ENCODE measurements at regions not wholly inside any gene's neighbourhood (a gene's known extent, or its start where the extent isn't known, plus 50 kb on each side); places are given as distances from the start of the nearest gene placed in this dataset.
"Not testable (repeated sequence)": the region's sequence is repeated elsewhere in the genome, so short reads cannot be mapped to it uniquely, and the experiment has no call there.

- intact Hi-C loops (cut with DNase I) = no loop called here
- DNase-seq = no peak
These were observed 141.2 kb downstream of the LRRC3B start for GRCh38 chr3:26763723-26764122.

DNA sequence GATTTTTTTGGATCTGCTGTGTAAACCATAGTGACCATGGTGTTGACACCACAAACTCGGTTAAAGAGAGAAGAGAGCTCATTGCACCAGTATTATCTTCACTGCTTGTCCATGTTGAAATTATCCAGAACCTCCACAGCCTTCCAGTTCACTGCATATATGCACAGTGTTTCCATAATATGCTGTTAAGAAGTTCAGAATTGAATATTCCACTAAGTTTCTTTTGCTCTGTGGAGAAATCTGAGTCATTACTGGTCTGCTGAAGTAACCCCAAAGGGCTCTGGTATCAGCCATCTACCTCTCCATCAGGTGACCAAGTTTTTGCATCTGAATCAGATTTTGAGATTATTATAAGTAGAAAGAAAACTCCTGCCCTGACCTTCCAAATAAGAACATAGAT lies 143.5 kb downstream of the LRRC3B start:
- intact Hi-C loops (cut with DNase I) = no loop called here
- no peak for DNase-seq

- DNase-seq = peak in 1 of 42 donors; percentile 3
- intact Hi-C loops (cut with DNase I) = no loop called here
These were observed 145.6 kb downstream of the LRRC3B start for GRCh38 chr3:26768068-26768651.

DNA sequence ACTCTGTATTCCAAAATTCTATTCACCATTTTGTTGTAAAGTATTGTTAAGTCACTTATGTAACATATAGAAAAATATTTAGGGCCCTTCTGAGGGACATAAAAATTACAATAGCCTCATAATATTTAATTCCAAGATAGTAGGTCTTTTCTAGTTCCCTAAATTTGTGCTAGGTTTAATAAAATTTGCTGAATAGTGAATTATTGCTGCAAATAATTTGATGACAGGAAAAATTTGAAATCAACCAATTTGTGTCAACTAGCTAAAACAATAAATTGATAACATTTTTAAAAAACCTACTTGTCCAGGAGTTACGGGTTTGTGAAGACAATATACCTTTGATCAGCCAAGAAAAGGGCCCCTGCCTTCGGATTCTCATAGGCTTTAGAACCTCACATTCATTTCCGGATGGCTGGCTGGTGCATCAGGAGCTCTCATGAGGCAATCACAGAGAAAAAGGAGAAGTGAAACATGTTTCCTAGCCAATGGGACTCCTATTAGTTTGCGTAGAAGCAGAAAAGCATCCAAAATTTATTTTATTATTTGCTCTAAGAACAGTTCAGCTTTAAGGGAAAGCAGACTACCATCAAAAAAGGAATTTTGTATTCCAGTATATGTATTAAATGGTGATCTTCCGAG lies 177.2 kb downstream of the LRRC3B start:
- intact Hi-C loops (cut with DNase I) = no loop called here
- DNase-seq = no peak

DNA sequence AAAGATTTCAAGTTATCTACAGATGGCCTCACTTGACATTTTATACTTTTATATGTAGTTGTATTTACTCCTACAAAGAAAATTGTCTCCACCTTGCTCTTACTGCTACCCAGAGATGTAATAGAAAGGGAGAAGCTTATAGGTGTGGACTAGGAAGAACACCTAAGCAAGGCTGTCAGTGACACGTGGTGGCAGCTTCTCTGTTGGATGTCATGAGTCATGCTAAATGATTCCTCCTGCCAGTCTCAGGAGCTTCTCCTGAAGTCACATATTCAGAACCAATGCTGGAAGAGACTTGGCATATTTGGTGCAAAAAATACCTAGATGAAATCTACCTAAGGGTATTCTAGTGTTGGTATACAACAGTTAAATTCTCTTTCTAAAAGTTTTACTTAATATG lies 184.7 kb downstream of the LRRC3B start:
- DNase-seq = no peak
- intact Hi-C loops (cut with DNase I) = no loop called here

DNA sequence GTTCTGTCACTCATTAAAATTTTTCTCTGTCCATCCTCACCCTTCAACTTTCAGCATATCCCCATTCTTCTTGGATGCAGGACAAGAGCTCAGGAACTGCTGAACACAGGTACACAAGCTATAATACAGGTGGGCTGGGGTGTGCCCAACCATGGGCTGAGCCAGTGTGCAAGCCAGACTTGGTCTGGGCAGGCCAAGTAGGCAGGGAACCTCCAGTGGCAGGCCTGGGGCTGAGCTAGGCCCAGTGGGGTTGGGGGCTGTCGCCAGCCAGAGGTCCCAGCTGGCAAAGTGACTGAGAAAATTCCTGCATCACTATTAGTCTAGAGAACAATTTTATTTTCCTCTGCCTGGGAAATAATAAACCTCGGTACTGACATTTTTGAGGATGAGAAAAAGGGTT lies 202.9 kb downstream of the LRRC3B start:
- intact Hi-C loops (cut with DNase I) = no loop called here
- no peak for DNase-seq

DNA sequence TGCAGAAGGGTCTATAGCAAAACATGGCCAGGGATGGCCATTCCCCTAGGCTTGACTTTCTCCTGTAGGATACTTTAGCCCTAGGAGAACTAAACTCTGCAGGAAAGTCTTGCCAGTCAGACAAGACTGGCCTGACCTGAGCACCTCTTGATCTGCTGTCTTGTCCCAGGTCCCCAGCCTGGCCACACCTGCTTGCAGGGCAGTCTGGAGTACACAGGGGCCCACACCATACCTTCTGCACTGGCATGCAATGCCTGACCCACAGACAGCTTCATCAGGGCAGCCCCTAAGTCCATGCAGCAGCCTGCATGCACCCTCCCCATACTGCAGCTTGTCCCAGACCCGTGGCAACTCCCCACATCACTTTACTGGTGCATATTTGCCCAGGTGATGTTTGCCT lies 204.6 kb downstream of the LRRC3B start:
- DNase-seq = no peak
- intact Hi-C loops (cut with DNase I) = no loop called here

DNA sequence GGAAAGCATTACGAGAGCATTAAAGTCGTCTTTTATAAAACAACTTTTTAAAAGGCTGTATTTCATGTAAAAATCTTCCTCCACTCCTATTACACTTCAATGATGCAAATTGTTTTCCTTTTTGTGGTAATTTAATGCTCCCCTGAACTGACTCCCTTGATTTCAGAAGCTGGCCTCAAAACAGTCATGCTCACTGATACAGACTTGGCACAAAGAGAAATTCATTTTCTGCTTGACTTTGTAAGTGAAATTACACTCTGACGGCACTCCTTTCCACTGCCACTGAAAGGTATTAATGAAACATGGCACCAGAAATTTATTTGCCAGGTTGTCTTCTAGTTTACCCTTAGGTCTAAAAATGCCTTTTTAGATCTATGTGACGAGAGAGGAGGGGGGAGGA lies 215.5 kb downstream of the LRRC3B start:
- no peak for DNase-seq

GRCh38 chr3:26839001-26839400 lies 216.4 kb downstream of the LRRC3B start:
- DNase-seq = no peak
- intact Hi-C loops (cut with DNase I) = no loop called here

More for the DNA sequence above, 215.5 kb downstream of the LRRC3B start:
- intact Hi-C loops (cut with DNase I) = no loop called here

DNA sequence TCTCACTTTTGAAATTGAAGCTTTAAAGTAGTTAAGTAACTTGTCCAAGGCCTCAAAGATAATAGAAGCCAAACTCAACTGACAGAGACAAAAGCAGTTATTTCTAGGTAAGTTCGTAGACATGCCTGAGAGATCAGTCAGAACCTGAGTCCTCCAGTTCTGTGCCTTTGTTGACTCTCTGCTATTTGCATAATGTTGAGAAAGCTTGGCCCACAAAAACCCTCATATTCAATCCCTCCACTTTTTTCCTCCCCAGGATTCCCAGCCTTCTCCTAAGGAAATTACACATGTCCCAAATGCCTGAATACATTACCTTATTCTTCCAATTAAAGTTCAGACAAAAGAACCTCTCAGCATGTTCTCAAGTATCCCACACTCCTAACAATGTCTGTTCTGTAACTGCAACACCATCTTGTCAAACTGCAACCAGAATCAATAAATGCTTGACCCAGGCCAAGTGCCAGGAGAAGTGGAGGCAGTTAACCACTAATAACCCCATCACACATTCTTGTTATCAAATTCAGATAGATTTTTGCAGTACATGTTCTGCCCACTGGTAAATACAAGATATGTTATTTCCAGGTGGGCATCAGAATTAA lies 217.8 kb downstream of the LRRC3B start:
- intact Hi-C loops (cut with DNase I) = no loop called here
- no peak for DNase-seq

DNA sequence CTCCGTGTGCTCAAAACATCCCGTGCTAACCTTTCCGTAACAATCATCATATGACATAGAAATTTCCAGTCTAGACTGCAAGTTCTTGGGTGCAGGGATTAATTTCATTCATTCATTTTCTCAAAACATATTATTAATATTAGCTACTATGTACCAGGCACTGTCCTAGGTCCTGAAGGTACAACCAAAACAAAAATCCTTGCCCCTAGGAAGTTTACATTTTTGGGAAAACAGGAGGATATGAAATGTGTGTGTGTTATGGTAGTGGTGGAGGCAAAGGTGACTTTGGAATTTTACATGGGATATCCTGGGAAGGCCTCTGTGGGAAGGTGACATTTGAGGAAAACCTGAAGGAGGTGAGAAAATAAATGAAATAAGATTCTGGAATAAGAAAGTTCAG lies 222.6 kb downstream of the LRRC3B start:
- no peak for DNase-seq
- intact Hi-C loops (cut with DNase I) = no loop called here

DNA sequence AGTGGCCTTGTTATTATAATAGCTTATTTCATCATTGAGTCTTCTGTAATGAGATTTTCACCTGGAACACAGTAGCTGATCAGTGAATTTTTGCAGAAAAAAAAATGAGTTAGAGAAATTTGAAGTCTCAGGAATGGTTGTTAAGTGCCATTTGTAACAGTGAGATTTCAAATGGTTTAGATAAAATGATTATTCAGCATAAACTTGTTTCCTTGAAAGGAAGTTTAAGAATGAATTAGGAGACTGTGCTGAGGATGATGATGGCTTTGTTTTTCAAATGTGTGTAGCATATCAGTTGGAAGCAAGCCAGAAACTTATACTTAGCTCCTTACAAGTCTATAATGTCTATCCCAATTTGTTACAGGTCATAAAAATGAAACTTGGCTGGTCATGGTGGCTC lies 225.1 kb downstream of the LRRC3B start:
- intact Hi-C loops (cut with DNase I) = no loop called here
- DNase-seq = no peak

DNA sequence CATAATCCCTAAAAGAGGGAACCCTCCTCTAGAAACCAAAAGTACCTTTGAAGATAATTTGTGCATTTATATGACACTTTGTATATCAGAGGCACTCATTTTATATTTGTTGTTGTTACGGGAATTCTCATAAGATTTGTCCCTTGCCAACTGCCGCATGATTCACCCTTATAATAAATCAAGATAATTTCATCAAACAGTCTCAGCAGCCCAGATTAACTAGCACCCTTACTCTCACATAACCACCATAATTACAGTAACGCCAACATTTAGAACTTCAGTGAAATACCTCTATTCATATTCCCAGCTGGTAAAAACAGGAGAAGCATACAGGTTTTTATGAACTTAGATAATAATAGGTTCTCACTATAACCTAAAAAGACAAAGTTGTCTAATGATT lies 271.9 kb downstream of the LRRC3B start:
- intact Hi-C loops (cut with DNase I) = no loop called here
- no peak for DNase-seq

- intact Hi-C loops (cut with DNase I) = no loop called here
- no peak for DNase-seq
These were observed 292.6 kb downstream of the LRRC3B start for GRCh38 chr3:26915208-26915607.

DNA sequence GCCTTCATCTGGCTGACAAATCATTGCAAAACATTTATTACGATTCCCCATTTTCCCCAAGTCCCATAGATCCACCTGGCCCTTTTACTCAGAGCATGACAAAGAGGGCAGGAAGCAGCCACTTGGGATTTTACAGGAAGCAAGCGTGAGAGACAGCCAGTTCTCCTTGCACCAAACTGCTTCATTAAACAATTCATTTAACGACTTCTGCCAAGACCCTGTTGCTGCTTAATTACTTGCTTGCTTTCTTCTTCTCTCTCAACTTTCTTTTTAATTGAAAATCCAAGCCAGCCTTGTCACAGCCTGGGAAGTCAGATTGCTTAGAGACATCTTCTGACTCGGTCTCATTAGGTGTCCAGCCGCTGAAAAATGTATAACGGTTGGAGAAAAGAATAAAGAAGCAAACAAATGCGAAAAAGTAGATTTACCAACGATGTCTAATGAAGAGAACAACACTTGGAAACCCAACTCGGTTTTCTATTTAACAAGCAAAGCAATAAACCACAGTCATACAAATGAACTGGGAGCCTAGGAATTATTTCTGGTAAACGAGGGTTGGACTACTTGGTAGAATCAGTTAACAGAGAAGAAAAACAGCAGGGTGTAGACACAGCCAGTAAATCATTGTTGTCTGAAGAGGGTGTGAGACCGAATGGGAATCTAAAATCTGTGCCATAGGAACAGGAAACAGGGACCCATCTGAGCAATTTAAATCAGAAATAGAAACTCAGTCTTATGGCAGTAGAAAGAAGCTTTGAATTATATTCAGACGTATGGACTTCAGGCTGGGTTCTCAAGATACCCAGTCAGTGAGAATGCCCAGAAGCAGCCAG lies 298.3 kb downstream of the LRRC3B start:
- peak in 19 of 42 donors; percentile 3 to 73 (median 21) for DNase-seq
- intact Hi-C loops (cut with DNase I) = no loop called here

- intact Hi-C loops (cut with DNase I) = no loop called here
- no peak for DNase-seq
These were observed 309.3 kb downstream of the LRRC3B start for GRCh38 chr3:26931896-26932295.

DNA sequence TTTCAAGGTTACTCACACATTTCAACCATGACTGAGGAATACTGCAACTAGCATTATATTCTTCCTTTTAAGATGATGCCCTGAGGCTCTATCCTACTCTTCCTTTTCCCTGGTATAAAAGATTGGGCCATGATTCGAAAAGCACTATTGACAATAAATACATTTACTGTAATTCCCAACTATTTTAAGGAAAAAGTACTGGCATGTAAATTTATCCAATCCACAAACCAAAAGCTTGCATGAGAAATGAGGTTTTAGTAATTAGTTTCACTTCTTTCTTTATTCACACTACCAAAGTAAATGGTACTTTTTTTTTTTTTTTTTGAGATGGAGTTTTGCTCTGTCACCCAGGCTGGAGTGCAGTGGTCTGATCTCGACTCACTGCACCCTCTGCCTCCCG lies 310.2 kb downstream of the LRRC3B start:
- no peak for DNase-seq
- intact Hi-C loops (cut with DNase I) = no loop called here

DNA sequence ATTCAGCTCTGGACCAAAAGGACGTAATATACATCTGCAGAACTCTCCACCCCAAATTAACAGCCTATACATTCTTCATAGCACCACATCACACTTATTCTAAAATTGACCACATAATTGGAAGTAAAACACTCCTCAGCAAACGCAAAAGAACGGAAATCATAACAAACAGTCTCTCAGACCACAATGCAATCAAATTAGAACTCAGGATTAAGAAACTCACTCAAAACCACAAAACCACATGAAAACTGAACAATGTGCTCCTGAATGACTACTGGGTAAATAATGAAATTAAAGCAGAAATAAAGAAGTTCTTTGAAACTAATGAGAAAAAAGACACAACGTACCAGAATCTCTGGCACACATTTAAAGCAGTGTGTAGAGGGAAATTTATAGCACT lies 322.9 kb downstream of the LRRC3B start:
- DNase-seq; intact Hi-C loops (cut with DNase I): not testable (repeated sequence)

- DNase-seq = no peak
- intact Hi-C loops (cut with DNase I) = no loop called here
These were observed 337.8 kb downstream of the LRRC3B start for GRCh38 chr3:26960382-26960781.
